H9 (cell line): ENCODE measurements at regions not wholly inside any gene's neighbourhood (a gene's known extent, or its start where the extent isn't known, plus 50 kb on each side); places are given as distances from the start of the nearest gene placed in this dataset.

ENCODE experiments used
- DNase-seq: peaks from one replicate; pipeline ENCODE4 v3.0.0-alpha.2; 2017
- H2AFZ ChIP-seq: one replicate; pipeline ENCODE4 v1.6.1; 2013; ENCODE audit warnings: mild to moderate bottlenecking, low read length, control low read depth, moderate library complexity
- H2AK5ac ChIP-seq: 2 replicates; pipeline ENCODE4 v1.6.1; 2013; ENCODE audit warnings: low read length, control low read depth, mixed read lengths; ENCODE audit not compliant: insufficient read length
- H2BK120ac ChIP-seq: one replicate; pipeline ENCODE4 v1.6.1; 2013; ENCODE audit warnings: low read depth, mild to moderate bottlenecking, low read length, control low read depth, inconsistent platforms; ENCODE audit not compliant: poor library complexity, severe bottlenecking
- H2BK12ac ChIP-seq: 2 replicates; pipeline ENCODE4 v1.6.1; 2013; ENCODE audit warnings: low read length, control low read depth, mixed read lengths, low read depth; ENCODE audit not compliant: insufficient read length
- H2BK15ac ChIP-seq: 2 replicates; pipeline ENCODE4 v1.6.1; 2013; ENCODE audit warnings: low read depth, low read length, control low read depth
- H2BK20ac ChIP-seq: one replicate; pipeline ENCODE4 v1.6.1; 2013; ENCODE audit warnings: low read depth, mild to moderate bottlenecking, low read length, control low read depth, inconsistent platforms; ENCODE audit not compliant: poor library complexity, severe bottlenecking
- H2BK5ac ChIP-seq: 2 replicates; pipeline ENCODE4 v1.6.1; 2013; ENCODE audit warnings: low read length, control low read depth, mixed read lengths; ENCODE audit not compliant: insufficient read length
- H3K14ac ChIP-seq: 2 replicates; pipeline ENCODE4 v1.6.1; 2013; ENCODE audit warnings: low read length, control low read depth; ENCODE audit not compliant: insufficient read depth
- H3K18ac ChIP-seq: 2 replicates; pipeline ENCODE4 v1.6.1; 2013; ENCODE audit warnings: low read depth, mild to moderate bottlenecking, mixed read lengths, low read length, control low read depth; ENCODE audit not compliant: insufficient read length
- H3K23ac ChIP-seq: 2 replicates; pipeline ENCODE4 v1.6.1; 2013; ENCODE audit warnings: low read length, control low read depth, mixed read lengths, low read depth; ENCODE audit not compliant: insufficient read length
- H3K23me2 ChIP-seq: 2 replicates; pipeline ENCODE4 v1.6.1; 2013; ENCODE audit warnings: low read depth, mild to moderate bottlenecking, mixed read lengths, low read length, control low read depth; ENCODE audit not compliant: insufficient read length, poor library complexity, severe bottlenecking
- H3K27ac ChIP-seq: 2 replicates; pipeline ENCODE4 v1.5.1; 2013; ENCODE audit warnings: low read length, control low read depth, mixed read lengths, low read depth; ENCODE audit not compliant: insufficient read length
- H3K27me3 ChIP-seq: 2 replicates; pipeline ENCODE4 v1.6.1; 2013; ENCODE audit warnings: low read length, control low read depth, inconsistent platforms; ENCODE audit not compliant: insufficient read depth
- H3K4ac ChIP-seq: 2 replicates; pipeline ENCODE4 v1.6.1; 2013; ENCODE audit warnings: low read depth, mild to moderate bottlenecking, control low read depth, inconsistent platforms, low read length, moderate library complexity
- H3K4me1 ChIP-seq: 2 replicates; pipeline ENCODE4 v1.6.1; 2013; ENCODE audit warnings: low read length, control low read depth, inconsistent platforms; ENCODE audit not compliant: insufficient read depth
- H3K4me2 ChIP-seq: 2 replicates; pipeline ENCODE4 v1.6.1; 2013; ENCODE audit warnings: low read length, control low read depth, mixed read lengths; ENCODE audit not compliant: insufficient read length, insufficient read depth
- H3K56ac ChIP-seq: 2 replicates; pipeline ENCODE4 v1.6.1; 2013; ENCODE audit warnings: low read depth, mild to moderate bottlenecking, mixed read lengths, low read length, control low read depth; ENCODE audit not compliant: insufficient read length
- H3K79me1 ChIP-seq: 2 replicates; pipeline ENCODE4 v1.6.1; 2013; ENCODE audit warnings: low read depth, mild to moderate bottlenecking, moderate library complexity, low read length, control low read depth, inconsistent platforms; ENCODE audit not compliant: insufficient read depth, poor library complexity, severe bottlenecking
- H3K79me2 ChIP-seq: 2 replicates; pipeline ENCODE4 v1.6.1; 2013; ENCODE audit warnings: low read length, control low read depth, inconsistent platforms; ENCODE audit not compliant: insufficient read depth
- H3K9ac ChIP-seq: 2 replicates; pipeline ENCODE4 v1.6.1; 2013; ENCODE audit warnings: low read length, control low read depth, mixed read lengths; ENCODE audit not compliant: insufficient read length; ENCODE audit errors: extremely low read depth
- H3K9me3 ChIP-seq: one replicate; pipeline ENCODE4 v1.6.1; 2013; ENCODE audit warnings: low read depth, low read length, inconsistent platforms; ENCODE audit not compliant: control insufficient read depth
- H3T11ph ChIP-seq: one replicate; pipeline ENCODE4 v1.6.1; 2013; ENCODE audit warnings: mild to moderate bottlenecking, low read length, control low read depth, inconsistent platforms
- H4K20me1 ChIP-seq: one replicate; pipeline ENCODE4 v1.6.1; 2013; ENCODE audit not compliant: control insufficient read depth, insufficient read length, insufficient read depth
- H4K5ac ChIP-seq: 2 replicates; pipeline ENCODE4 v1.6.1; 2013; ENCODE audit warnings: low read depth, mild to moderate bottlenecking, mixed read lengths, low read length, control low read depth; ENCODE audit not compliant: insufficient read length
- H4K8ac ChIP-seq: replicated peaks from 2 replicates; pipeline ENCODE4 v1.6.1; 2013; ENCODE audit warnings: low read length, control low read depth, mixed read lengths, low read depth; ENCODE audit not compliant: insufficient read length
- H4K91ac ChIP-seq: 2 replicates; pipeline ENCODE4 v1.6.1; 2013; ENCODE audit warnings: low read depth, mild to moderate bottlenecking, moderate library complexity, mixed read lengths, low read length, control low read depth; ENCODE audit not compliant: insufficient read length
- H3K27ac Mint-ChIP-seq, 3 experiments: 2 replicates in 2 of 3; 3 replicates in 1 of 3; pipeline ENCODE4 v1.8.0; 2020 to 2021; ENCODE audit warnings: mixed read lengths in 3 of 3, mild to moderate bottlenecking in 1 of 3, moderate library complexity in 1 of 3
- H3K27me3 Mint-ChIP-seq: 2 replicates; pipeline ENCODE4 v1.8.0; 2021; ENCODE audit warnings: low read depth, mild to moderate bottlenecking, moderate library complexity, mixed read lengths
- H3K36me3 Mint-ChIP-seq, 3 experiments: 2 replicates in 2 of 3; 3 replicates in 1 of 3; pipeline ENCODE4 v1.8.0; 2020 to 2021; ENCODE audit warnings: low read depth in 3 of 3, mixed read lengths in 3 of 3; ENCODE audit not compliant: insufficient read depth in 1 of 3
- H3K4me1 Mint-ChIP-seq, 2 experiments: 2 replicates each; pipeline ENCODE4 v1.8.0; 2020; ENCODE audit warnings: mixed read lengths in 2 of 2
- H3K4me3 Mint-ChIP-seq, 2 experiments: 2 replicates in 1 of 2; 3 replicates in 1 of 2; pipeline ENCODE4 v1.8.0; 2020 to 2021; ENCODE audit warnings: mild to moderate bottlenecking in 2 of 2, mixed read lengths in 2 of 2, moderate library complexity in 1 of 2
- H3K9me3 Mint-ChIP-seq, 2 experiments: 2 replicates in 1 of 2; 3 replicates in 1 of 2; pipeline ENCODE4 v1.8.0; 2020; ENCODE audit warnings: mild to moderate bottlenecking in 2 of 2, mixed read lengths in 2 of 2, moderate library complexity in 1 of 2
- WGBS: extraction: QIAGEN DNeasy Blood & Tissue Kit; methylation state at CpG from one replicate; pipeline ENCODE4 v1.1.7; 2013; ENCODE audit warnings: missing lambda C conversion rate, low lambda C conversion rate, mixed read lengths; ENCODE audit not compliant: insufficient read length; ENCODE audit errors: extremely low coverage; 5-methylcytosine and 5-hydroxymethylcytosine counted together
- TF ChIP-seq, protein P1 (sequence below): fragments of 200-600 bp; sonication (generic); conservative IDR thresholded peaks from 3 replicates; pipeline ENCODE4 v1.8.0; 2021; ENCODE audit warnings: antibody characterized with exemption, mild to moderate bottlenecking

GRCh38 chr5:69000216-69000919 is 93.4 kb upstream of the SLC30A5 start:
- H3K4me3 Mint-ChIP-seq = no peak overlapping the region
- Histone ChIP-seq H2BK120ac (no peak overlapping the region), H2BK20ac (no peak overlapping the region), H4K5ac (no peak overlapping the region), H3K23me2 (no peaks in the 10 kb centered on the region), H2BK12ac (no peak overlapping the region), H3K4me1 (peaks cover 4% of the 10 kb centered on the region; the same call in 1 of the 2 replicates), H3K23ac (no peak overlapping the region), H3K4me2 (no peak overlapping the region), H3K18ac (no peak overlapping the region), H3T11ph (no peak overlapping the region), H4K8ac (no peak overlapping the region), H3K79me2 (no peaks in the 10 kb centered on the region), H2AFZ (no peak overlapping the region), H3K27me3 (no peaks in the 10 kb centered on the region), H3K27ac (no peak overlapping the region), H3K9ac (no peak overlapping the region), H2AK5ac (no peak overlapping the region), H2BK5ac (no peak overlapping the region), H3K9me3 (no peaks in the 10 kb centered on the region), H4K91ac (no peak overlapping the region), H3K56ac (no peak overlapping the region), H2BK15ac (no peak overlapping the region), H3K79me1 (no peaks in the 10 kb centered on the region), H3K4ac (no peak overlapping the region), H4K20me1 (no peaks in the 10 kb centered on the region), H3K14ac (no peak overlapping the region)
- no peak for DNase-seq
- WGBS = no CpG with 5 or more reads among the region's 5 CpGs
- peaks cover 0 to 2% (median 0%) of the 10 kb centered on the region in 3 experiments; a peak in 2 of 7 replicates for H3K36me3 Mint-ChIP-seq
- H3K9me3 Mint-ChIP-seq = peaks cover 0 to 2% of the 10 kb centered on the region in 2 experiments; a peak in 1 of 5 replicates
- TF ChIP-seq, protein P1, sequence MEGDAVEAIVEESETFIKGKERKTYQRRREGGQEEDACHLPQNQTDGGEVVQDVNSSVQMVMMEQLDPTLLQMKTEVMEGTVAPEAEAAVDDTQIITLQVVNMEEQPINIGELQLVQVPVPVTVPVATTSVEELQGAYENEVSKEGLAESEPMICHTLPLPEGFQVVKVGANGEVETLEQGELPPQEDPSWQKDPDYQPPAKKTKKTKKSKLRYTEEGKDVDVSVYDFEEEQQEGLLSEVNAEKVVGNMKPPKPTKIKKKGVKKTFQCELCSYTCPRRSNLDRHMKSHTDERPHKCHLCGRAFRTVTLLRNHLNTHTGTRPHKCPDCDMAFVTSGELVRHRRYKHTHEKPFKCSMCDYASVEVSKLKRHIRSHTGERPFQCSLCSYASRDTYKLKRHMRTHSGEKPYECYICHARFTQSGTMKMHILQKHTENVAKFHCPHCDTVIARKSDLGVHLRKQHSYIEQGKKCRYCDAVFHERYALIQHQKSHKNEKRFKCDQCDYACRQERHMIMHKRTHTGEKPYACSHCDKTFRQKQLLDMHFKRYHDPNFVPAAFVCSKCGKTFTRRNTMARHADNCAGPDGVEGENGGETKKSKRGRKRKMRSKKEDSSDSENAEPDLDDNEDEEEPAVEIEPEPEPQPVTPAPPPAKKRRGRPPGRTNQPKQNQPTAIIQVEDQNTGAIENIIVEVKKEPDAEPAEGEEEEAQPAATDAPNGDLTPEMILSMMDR = no peak
- no peak overlapping the region for H3K27ac Mint-ChIP-seq
- H3K27me3 Mint-ChIP-seq = no peaks in the 10 kb centered on the region
- H3K4me1 Mint-ChIP-seq = peaks cover 7 to 9% of the 10 kb centered on the region in 2 experiments; a peak in 3 of 4 replicates
